COLO668 (cell line): ENCODE measurements at regions not wholly inside any gene's neighbourhood (a gene's known extent, or its start where the extent isn't known, plus 50 kb on each side); places are given as distances from the start of the nearest gene placed in this dataset.

Experiments
- DNase-seq: peaks from one replicate; lab custom pipeline; 2025; ENCODE audit not compliant: unreplicated experiment; lab: John Stamatoyannopoulos, UW

DNA sequence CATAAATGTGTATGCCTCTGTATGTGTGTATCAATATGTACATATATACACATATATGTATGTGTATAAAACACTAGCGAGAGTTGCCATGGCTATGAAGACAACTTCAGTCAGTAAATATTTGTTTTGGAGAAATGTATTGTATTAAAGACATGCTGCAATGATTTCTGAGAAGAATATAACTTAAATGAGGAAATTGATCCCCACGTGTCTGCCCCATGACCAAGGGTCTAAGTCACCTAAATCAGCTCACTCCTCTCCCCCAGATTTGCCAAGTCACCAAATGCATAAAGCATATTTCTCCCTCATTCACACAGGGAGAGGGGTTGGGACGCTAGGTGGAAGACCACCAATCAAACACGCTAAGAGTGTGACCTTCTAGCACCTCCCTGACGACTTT is 58.3 kb upstream of the LYST start:
- DNase-seq, result peak; percentile 25

DNA sequence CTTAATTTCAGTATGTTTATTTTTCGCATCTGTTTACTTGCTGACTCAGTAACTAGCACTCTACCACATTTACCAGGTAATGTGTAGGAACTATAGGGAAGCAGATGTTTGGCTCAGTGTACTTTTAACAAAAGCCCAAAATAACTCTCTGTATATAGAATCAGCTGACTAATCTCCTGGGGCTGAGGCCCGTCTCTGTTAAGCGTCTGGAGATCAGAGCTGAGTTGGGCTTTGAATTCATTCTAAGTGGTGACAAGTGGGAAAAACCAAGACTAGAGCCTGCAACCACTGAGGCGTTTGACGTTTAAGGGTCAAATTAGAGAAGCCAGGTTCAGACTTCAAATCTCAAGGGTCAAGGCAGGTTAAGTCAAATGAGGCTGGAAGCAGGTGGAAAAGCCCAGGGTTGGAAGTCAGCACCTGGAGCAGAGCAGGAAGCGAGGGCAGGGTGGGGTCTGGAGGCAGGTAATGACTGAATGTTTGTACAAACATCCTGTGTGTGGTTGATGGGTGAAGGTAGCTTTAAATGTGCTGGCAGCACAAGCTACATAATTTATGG is 56.8 kb upstream of the LYST start:
- DNase-seq, result peak; percentile 89

DNA sequence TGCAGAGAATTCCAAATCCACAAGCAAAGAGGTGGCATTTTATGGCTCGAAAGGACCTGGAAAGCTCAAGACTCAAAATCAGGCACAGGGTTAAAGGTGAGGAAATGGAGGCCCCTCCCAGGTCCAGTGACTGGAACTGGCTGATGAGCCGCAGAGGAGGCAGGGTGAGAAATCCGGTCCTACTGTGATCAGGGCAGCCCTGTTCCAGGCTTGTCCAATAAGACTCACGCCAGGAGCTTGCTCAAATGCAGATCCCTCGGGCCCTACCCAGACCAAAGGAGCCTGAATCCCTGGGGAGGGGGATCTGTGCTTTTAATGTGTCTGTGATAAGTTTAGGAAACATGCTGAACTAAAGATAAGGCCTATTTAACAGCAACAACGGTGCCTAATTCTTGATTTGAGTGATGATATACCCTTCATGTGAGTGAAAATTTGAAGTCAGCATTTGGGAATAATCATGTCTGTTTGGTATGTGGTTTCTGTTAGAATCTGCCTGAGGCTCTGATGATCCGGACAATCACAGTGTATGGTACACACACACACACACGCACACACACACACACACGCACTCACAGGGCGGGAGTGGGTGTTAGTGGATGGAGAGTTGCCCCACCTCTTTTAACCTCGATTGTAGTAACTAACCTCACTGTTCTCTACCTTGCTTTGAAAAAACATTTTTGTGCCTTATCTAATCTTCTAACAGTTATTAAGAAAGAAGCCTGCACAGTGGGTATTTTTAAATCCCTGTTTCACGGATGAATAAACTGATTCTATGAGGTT is 54.1 kb upstream of the LYST start:
- DNase-seq, result no peak

DNA sequence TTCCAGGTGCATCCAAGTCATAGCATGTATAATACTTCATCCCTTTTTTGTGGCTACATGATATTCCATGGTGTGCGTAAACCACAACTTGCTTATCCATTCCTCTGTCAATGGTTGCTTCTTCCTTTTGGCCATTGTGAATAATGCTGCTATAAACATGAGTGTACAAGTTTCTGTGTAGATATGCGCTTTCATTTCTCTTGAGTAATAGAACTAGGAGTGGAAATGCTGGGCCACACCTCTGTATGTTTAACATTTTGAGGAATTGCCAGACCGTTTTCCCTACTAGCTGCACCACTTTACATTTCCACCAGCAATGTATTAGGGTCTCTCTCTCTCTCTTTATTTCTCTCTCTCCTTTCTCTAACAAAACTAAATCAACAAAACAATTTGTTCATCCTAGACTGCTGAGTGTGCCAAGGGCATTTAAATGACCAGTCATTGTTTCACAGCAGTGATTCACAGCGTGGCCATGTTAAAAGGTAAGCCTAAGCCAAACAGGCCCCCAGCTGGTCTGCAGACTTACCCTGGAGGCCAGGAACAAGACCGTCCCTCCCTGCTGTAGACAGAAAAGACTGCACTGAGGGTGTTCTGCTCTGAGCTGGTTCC is 53.2 kb upstream of the LYST start:
- DNase-seq, result peak; percentile 35

DNA sequence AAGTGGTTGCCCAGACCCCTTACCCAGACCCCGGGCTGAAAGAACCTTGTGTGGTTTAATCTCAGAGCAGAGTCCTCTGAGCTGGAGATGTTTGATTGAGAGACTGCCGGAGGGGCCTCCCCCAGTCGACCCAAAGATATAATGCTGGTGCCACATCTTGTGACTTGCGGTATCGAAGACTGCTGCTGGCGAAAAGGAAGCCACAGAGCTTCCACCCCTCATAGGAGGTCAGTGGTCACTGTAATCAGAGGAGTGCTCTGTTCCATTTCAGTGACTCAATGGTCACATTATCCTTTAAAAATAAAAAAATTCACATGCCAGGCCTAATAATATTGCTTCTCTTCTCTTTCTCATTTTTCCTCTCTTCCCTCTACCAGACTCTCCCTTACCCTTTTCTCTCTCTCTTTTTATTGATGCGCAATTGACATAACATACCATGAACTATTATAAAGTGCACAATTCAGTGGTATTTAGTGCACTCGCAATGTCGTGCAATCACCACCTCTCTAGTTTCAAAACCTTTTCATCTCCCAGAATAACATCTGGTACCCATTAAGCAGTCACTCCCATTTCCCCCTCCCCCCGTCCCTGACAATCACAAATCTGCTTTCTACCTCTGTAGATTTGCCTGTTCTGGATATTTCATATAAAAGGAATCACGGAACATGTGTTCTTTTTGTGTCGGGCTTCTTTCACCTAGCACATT is 52.6 kb upstream of the LYST start:
- no peak for DNase-seq

DNA sequence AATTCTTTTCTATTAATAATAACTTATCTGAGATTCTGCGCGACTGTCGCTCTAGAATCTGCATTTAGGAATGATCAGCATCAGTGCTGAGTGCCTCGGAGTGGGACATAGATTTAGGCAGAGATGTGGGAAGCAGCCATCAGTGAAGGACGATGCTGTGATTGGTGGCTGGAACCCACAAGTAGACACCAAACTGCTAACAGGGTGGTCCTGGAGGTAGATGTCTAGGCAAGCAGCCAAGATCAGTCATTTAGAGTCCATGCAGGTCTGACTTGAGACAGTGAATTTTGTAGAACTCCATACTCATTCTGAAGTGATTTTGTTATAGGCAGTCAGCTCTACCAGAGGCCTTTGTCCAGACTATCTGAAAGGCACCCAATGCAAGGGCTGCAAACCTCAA is 51.8 kb upstream of the LYST start:
- DNase-seq, result no peak

DNA sequence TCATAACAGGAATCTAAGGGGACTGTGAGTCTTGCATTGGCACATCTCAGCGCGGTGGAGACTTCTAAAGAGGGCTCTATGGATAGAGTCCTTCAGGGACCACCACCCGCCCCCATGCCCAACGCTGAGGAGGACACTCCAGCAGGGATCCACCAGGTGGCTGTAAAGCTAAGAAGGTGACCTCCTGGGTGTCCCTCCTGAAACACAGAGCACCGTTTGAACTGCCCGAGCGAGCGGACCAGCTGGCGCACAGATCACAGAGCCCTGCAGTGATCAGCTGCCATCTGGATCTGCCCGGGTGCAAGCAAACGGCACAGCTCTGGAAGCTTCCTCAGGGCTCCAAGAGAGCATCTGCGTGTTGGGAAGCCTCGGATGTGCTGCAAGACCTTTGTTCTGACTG is 51.3 kb upstream of the LYST start:
- no peak for DNase-seq

DNA sequence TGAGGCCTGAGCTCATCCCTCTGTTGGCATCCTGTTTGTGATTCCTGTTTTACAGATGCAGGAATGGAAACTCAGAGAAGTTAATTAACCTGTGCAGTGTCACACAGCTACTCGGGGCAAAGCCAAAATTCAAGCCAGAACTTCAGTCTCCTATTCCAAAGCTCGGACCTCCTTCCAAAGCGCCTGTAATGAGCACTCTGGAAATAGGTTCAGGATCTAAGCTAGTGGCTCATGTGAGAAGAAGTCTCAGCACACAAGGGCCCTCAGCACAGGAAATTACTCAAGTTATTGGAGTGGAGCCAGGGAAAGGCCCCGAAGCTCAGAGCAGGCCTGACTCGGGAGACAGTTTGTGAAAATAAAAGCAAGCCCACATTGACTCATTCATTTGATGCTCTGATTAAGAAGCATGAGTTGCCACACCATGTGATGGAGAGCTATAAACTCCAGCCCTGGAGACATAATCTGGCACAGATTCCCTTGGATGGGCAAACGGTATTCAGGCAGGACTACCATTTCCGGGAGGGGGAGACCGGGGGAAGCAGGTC is 50.6 kb upstream of the LYST start:
- no peak for DNase-seq
